Kidney capillary endothelial cell (primary cell): ENCODE measurements at regions not wholly inside any gene's neighbourhood (a gene's known extent, or its start where the extent isn't known, plus 50 kb on each side); places are given as distances from the start of the nearest gene placed in this dataset.
"Not testable (repeated sequence)": the region's sequence is repeated elsewhere in the genome, so short reads cannot be mapped to it uniquely, and the experiment has no call there.

Source experiments
- DNase-seq: peaks from one replicate; pipeline ENCODE4 v3.0.0-alpha.2; 2018; ENCODE audit warnings: low spot score

- no peak for DNase-seq
These were observed 108.8 kb upstream of the SLC1A4 start for GRCh38 chr2:64880193-64880951.

GRCh38 chr2:64881037-64881492 is 108.1 kb upstream of the SLC1A4 start:
- no peak for DNase-seq

- no peak for DNase-seq
These were observed 101.6 kb upstream of the SLC1A4 start for GRCh38 chr2:64887565-64887964.

DNA sequence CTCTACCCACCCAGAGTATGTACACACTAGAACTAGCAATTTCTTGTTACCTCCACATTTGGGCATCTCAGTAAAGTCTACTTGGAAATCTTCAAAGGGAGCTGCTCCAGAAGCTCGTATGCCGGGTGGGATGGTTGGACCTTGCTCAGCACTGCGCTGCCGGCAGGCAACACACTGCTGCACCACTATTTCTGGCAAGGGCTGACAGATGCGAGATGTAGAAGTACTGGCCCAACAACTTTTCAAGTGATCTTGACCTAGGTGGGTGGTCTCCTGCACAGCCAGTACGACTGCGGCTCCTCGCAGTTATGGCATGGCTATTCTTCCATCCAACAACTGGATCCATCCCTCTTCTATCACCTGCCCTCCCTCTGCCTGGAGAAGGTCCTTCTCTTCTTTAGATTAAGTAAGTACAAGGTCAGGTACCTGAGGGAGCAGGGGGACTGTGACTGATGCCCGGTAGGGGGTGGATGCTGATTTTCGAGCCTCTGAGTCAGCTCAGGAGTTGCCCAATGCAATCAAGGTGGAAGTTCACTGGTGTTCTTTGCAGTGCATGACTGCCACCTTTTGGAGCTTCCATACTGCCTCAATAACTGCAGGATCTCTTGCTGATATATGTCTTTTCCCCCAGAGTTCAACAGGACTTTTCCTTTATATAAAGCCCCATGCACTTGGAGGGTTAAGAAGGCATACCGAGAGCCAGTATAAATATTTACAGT is 100.4 kb upstream of the SLC1A4 start:
- no peak for DNase-seq

- no peak for DNase-seq
These were observed 99.4 kb upstream of the SLC1A4 start for GRCh38 chr2:64889803-64890202.

GRCh38 chr2:64896572-64896971 is 92.6 kb upstream of the SLC1A4 start:
- not testable (repeated sequence) for DNase-seq

DNA sequence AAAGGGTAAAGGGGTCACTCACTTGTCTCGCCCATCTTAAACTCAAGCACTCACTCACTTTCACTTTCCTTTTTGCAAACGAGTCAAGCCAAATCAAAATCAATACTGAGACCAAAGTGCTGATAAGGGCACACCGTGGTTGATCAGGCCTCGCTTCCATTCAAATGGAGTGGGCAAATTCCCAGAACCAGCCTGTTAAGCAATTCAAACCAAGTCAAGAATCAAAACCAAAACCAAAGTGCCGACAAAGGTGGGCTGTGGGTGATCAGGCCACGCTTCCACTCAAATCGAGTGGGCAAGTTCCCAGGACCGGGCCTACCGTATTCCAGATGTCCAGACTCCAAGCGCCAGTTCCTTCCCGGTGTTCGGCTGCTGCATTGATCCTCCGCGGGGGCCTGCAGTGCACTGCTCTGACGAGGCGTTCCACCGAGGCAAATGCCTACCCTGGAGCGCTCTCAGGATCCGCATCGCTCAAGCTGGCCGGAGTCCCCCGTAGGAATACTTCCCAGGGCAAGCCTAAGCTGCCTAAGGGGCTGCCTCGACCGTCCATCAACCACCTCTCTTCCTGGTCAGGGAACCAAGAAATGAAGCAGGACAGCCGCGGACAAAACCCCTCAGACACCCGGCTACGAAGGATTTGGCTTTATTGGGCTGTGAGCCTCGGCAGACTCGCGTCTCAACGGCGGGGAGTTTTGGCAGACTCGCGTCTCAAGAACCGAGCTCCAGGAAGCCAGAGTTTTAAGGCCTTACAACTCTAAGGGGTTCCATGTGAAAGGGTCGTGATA is 89.9 kb upstream of the SLC1A4 start:
- no peak for DNase-seq

- not testable (repeated sequence) for DNase-seq
These were observed 89.3 kb upstream of the SLC1A4 start for GRCh38 chr2:64899876-64900275.

DNA sequence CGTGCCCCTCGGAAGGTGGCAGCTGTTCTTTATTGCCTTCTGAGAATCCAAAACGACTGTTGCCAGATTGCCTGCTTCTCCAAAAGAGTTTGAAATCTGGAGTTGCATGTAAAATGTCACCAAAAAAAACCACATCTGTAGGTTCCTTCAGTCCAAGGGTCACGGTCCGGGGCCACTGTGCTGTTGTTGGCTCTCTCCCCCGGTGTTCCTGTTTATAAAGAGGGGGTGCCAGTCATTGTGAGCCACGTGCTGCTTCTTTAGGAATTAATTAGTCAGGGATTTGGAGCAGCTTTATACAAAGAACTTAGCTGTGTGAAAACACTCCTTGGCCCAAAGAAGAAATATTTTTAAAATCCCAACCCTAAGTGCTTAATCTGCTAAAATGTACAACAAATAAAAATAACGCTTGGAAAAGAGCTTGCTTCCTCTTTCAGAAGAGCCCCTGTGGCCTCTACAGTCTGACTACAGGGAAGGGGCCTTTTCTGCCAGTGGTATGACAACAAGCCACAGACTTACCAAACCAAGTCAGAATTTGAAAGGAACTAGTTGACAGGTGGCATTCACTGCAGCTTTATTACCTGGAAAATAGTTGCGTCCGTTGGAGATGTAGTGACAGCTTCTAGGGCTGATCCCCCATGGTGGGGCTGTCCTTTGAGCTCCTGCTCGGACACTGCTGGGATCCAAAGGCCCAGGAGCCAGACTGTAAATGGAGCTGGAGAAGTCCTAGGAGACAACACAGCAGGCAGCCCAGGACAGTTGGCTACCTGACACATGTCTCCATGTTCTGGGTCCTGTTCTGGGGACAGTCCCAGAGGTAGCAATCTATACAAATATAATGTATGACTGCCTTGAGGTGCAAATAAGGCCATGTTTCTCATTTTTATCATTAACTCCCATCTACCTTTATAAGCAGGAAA is 84.5 kb upstream of the SLC1A4 start:
- no peak for DNase-seq

DNA sequence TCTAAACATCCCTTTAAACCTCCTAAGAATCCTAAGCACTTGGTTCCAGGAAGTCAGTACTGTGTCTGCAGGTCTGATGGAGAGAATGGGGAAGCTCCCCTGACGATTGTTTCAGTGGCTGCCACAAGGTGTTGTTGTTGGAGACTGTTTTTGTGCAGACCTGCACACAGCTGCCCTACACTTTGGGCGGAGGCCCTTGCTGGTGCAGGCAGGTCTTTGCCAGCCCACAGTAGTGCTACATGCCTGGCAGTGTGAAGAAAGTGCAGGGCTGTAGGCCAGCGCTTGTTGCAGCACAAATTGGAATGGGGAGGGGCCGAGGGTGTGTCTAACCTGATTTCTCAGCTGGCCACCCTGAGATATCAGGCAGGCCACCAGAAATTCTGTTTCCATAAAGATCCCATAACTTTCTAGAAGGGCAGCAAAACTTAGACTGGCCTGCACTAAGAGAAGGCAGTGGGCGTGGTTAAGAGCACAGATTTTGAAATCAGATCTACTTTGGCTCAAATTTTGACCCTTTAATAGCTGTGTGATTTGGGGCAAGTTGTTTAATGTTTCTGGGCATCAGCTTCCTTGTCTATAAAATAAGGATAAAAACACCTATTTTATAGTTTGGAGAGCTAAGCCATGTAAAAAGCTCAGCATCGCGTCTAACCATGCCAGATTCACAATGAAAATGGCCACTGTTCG is 83.7 kb upstream of the SLC1A4 start:
- no peak for DNase-seq

DNA sequence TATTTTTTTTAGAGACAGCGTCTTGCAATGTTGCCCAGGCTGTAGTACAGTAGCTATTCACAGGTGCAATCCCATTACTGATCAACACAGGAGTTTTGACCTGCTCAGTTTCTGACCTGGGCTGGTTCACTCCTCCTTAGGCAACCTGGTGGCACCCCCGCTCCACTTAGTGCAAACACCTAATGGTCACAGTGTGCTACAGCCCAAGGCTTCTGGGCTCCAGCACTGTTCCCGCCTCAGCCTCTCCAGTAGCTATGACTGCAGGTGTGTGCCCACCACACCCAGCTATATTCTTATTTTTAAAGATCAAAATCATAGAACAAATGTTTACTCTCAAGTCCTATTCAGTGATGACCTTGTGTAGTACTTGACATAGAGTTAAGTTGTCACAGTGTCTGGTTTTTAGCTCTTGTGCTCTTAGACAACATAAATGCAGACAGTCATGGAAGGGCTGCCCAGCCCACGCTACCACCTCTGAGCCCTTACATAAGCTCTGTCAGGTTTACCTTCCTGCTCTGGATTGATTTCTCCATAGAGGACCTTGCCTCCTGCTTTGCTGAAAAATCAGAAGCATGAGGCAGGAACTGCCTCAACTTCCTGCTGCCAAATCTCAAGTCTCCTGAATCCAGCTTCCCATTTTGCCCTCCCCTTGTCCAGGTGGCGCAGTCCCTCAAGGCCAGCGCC is 82.2 kb upstream of the SLC1A4 start:
- DNase-seq: no peak

GRCh38 chr2:64908406-64908805 is 80.8 kb upstream of the SLC1A4 start:
- no peak for DNase-seq

DNA sequence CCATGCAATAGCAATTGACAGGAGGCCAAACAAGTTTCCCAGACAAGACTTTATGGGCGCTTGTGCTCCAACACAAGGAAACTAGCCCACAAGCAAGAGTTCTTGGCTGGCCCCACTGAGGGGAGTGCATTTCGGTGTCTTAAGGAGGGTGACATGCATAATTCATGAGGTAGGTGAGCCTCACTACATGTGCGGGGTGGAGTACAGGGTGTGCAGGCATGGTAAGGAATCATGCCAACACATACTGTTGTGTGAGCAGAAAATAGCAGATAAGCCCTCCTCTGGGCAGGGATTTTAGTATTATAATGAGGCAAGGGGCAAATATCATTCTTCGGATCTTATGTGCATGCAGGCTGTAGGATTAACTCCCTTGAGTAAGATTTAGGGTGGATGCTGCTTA is 78.7 kb upstream of the SLC1A4 start:
- no peak for DNase-seq

- no peak for DNase-seq
These were observed 78.2 kb upstream of the SLC1A4 start for GRCh38 chr2:64910972-64911433.

DNA sequence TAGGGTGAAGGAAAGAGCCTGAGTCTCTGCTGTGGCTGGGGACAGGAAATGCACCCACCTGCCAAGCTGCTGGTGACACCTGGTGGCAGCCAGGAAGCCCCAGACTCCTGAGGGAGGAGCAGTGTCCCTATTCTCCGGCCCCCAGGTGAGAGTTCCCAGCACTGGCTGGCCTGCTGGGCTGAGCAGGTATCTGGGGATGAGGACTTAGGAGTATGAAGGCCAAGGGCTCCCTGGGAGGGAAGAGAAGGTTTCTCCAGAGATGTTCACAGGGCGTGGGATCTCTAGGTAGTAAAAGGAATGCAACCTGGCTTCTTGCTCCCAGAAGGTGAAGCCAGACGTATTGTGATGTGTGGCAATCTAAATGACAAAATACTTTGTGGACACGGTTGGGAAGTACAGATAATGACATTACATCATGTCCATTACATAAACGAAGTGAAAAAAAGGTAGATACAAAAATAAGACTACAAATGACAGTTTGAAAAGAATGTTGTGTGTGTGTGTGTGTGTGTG is 75.8 kb upstream of the SLC1A4 start:
- DNase-seq: no peak

GRCh38 chr2:64914247-64914646 is 75.0 kb upstream of the SLC1A4 start:
- no peak for DNase-seq

GRCh38 chr2:64914735-64915509 is 74.3 kb upstream of the SLC1A4 start:
- no peak for DNase-seq

DNA sequence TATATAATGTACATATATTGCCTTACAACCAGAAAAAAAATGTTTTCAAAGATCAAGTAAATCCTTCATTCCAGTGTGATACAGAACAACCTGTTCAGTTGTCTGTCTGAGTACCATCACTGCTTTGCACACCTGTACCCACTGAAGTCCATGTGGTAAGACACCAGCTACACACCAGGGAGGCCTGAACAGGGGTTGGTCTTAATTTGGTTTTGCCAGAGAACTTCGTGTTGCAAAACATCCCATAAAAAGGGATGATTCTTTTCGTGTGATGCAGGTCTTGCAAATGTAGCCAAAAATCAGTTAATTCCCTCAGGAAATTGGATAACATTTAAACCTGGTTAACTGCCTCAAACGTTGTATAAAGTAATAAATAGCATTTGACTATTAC is 73.7 kb upstream of the SLC1A4 start:
- DNase-seq: no peak

DNA sequence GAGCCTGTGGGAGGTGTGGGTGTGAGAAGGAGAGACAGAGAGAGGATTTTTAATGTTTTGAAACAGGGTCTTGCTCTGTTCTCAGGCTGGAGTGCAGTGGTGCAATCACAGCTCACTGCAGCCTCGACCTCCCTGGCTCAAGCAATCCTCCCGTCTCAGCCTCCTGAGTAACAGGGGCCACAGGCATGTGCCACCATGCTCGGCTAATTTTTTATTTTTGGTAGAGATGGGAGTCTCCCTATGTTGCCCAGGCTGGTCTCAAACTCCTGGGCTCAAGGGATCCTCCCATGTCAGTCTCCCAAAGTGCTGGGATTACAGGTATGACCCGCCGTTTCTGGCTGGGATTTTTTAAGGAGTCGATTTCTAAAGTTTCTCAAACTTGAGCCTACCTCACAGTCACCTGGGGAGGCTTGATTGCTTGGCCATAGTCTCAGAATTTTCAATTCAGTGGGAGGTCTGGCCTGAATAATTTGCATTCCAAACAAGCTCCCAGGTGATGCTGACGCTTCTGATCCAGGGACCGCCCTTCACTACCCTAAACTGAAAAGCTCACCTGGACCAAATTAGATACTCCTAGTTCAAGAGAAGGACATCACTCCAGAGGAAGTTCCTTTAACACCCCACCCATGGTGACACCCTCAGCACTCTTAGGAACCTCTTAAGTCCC is 70.8 kb upstream of the SLC1A4 start:
- no peak for DNase-seq
